Neural progenitor cell (in vitro differentiated cells): ENCODE measurements at regions not wholly inside any gene's neighbourhood (a gene's known extent, or its start where the extent isn't known, plus 50 kb on each side); places are given as distances from the start of the nearest gene placed in this dataset.

ENCODE experiments used
- DNase-seq: peaks from one replicate; pipeline ENCODE4 v3.0.0-alpha.2; 2016; ENCODE audit warnings: low spot score
- H2AFZ ChIP-seq: fragments of 200-600 bp; sonication (generic); replicated peaks from 2 replicates; pipeline ENCODE4 v1.6.1; 2016; ENCODE audit warnings: antibody characterized with exemption
- H3F3A ChIP-seq: fragments of 200-600 bp; sonication (generic); 2 replicates; pipeline ENCODE4 v1.6.1; 2016; ENCODE audit warnings: antibody characterized with exemption, low read depth
- H3K27ac ChIP-seq: fragments of 200-600 bp; sonication (generic); 2 replicates; pipeline ENCODE4 v1.5.1; 2016; ENCODE audit warnings: mild to moderate bottlenecking
- H3K27me3 ChIP-seq: fragments of 200-600 bp; sonication (generic); 2 replicates; pipeline ENCODE4 v1.6.1; 2016; ENCODE audit warnings: mild to moderate bottlenecking, moderate library complexity
- H3K36me3 ChIP-seq: fragments of 200-600 bp; sonication (generic); 2 replicates; pipeline ENCODE4 v1.5.1; 2016
- H3K4me1 ChIP-seq: fragments of 200-600 bp; sonication (generic); 2 replicates; pipeline ENCODE4 v1.6.1; 2016; ENCODE audit warnings: mixed run types
- H3K4me2 ChIP-seq: fragments of 200-600 bp; sonication (generic); 2 replicates; pipeline ENCODE4 v1.6.1; 2016
- H3K4me3 ChIP-seq: fragments of 200-600 bp; sonication (generic); 2 replicates; pipeline ENCODE4 v1.5.1; 2016
- H3K79me2 ChIP-seq: fragments of 200-600 bp; sonication (generic); 2 replicates; pipeline ENCODE4 v1.6.1; 2016; ENCODE audit warnings: low read depth
- H3K9ac ChIP-seq: fragments of 200-600 bp; sonication (generic); 2 replicates; pipeline ENCODE4 v1.6.1; 2016
- H3K9me3 ChIP-seq: fragments of 200-600 bp; sonication (generic); 2 replicates; pipeline ENCODE4 v1.5.1; 2016; ENCODE audit warnings: low read depth
- H4K20me1 ChIP-seq: fragments of 200-600 bp; sonication (generic); 2 replicates; pipeline ENCODE4 v1.6.1; 2016; ENCODE audit warnings: low read depth
- H3K27ac Mint-ChIP-seq: 3 replicates; pipeline ENCODE4 v1.8.0; 2021; ENCODE audit warnings: mixed read lengths
- H3K27me3 Mint-ChIP-seq: 2 replicates; pipeline ENCODE4 v1.8.0; 2022; ENCODE audit warnings: low read depth, mild to moderate bottlenecking, inconsistent platforms, moderate library complexity, mixed read lengths; ENCODE audit not compliant: insufficient read depth
- H3K36me3 Mint-ChIP-seq: 3 replicates; pipeline ENCODE4 v1.8.0; 2021; ENCODE audit warnings: mixed read lengths
- H3K4me1 Mint-ChIP-seq: 3 replicates; pipeline ENCODE4 v1.8.0; 2021; ENCODE audit warnings: mixed read lengths
- H3K4me3 Mint-ChIP-seq: 3 replicates; pipeline ENCODE4 v1.8.0; 2021; ENCODE audit warnings: mild to moderate bottlenecking, moderate library complexity, mixed read lengths
- H3K9me3 Mint-ChIP-seq: 3 replicates; pipeline ENCODE4 v1.8.0; 2020; ENCODE audit warnings: mixed read lengths
- EZH2 ChIP-seq: fragments of 200-600 bp; sonication (generic); IDR thresholded peaks from 2 replicates; pipeline ENCODE4 v1.6.1; 2017; ENCODE audit warnings: antibody characterized with exemption, mild to moderate bottlenecking, moderate library complexity
- EZH2phosphoT487 ChIP-seq: fragments of 200-600 bp; sonication (generic); IDR thresholded peaks from 2 replicates; pipeline ENCODE4 v1.6.1; 2017; ENCODE audit warnings: antibody characterized with exemption
- TF ChIP-seq, protein P1 (sequence below): fragments of 200-600 bp; sonication (generic); IDR thresholded peaks from 2 replicates; pipeline ENCODE4 v1.5.1; 2017; ENCODE audit warnings: antibody characterized with exemption, mild to moderate bottlenecking

DNA sequence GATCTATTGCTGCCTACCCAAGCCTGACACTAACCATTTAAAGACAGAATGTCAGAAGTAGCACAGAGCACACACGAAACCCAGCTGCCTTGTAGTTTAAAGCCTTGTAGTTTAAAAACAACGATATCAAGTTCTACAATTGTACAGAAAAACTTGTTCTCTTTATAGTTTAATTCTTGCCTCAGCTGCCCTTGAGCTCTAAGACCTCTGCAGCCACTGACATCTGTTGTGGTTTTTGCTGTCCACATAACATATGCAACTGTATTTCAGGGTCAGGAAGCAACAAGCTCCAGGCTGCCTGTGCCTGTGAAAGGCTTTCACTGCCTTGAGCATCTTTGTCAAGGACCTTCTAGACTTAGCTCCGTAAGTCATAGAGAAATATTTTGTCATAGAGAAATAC is 227.2 kb downstream of the SPCS3 start:
- H3K4me3 ChIP-seq = no peak overlapping the region
- peaks cover 6% of the 10 kb centered on the region for H3K4me1 Mint-ChIP-seq
- no peak overlapping the region for H2AFZ ChIP-seq
- no peaks in the 10 kb centered on the region for H4K20me1 ChIP-seq
- no peak for DNase-seq
- peaks cover 3% of the 10 kb centered on the region for H3K27me3 Mint-ChIP-seq
- H3F3A ChIP-seq = no peaks in the 10 kb centered on the region
- no peaks in the 10 kb centered on the region for H3K36me3 Mint-ChIP-seq
- H3K79me2 ChIP-seq = no peaks in the 10 kb centered on the region
- no peak overlapping the region for H3K4me3 Mint-ChIP-seq
- H3K9me3 ChIP-seq = no peaks in the 10 kb centered on the region
- H3K9me3 Mint-ChIP-seq = no peaks in the 10 kb centered on the region
- no peak overlapping the region for H3K27ac Mint-ChIP-seq
- H3K9ac ChIP-seq = no peak overlapping the region
- TF ChIP-seq, protein P1, sequence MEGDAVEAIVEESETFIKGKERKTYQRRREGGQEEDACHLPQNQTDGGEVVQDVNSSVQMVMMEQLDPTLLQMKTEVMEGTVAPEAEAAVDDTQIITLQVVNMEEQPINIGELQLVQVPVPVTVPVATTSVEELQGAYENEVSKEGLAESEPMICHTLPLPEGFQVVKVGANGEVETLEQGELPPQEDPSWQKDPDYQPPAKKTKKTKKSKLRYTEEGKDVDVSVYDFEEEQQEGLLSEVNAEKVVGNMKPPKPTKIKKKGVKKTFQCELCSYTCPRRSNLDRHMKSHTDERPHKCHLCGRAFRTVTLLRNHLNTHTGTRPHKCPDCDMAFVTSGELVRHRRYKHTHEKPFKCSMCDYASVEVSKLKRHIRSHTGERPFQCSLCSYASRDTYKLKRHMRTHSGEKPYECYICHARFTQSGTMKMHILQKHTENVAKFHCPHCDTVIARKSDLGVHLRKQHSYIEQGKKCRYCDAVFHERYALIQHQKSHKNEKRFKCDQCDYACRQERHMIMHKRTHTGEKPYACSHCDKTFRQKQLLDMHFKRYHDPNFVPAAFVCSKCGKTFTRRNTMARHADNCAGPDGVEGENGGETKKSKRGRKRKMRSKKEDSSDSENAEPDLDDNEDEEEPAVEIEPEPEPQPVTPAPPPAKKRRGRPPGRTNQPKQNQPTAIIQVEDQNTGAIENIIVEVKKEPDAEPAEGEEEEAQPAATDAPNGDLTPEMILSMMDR = no peak
- TF ChIP-seq EZH2 = no peak
- TF ChIP-seq EZH2phosphoT487 = no peak
- no peaks in the 10 kb centered on the region for H3K36me3 ChIP-seq
- no peaks in the 10 kb centered on the region for H3K4me1 ChIP-seq
- no peak overlapping the region for H3K4me2 ChIP-seq
- no peak overlapping the region for H3K27ac ChIP-seq
- no peaks in the 10 kb centered on the region for H3K27me3 ChIP-seq

DNA sequence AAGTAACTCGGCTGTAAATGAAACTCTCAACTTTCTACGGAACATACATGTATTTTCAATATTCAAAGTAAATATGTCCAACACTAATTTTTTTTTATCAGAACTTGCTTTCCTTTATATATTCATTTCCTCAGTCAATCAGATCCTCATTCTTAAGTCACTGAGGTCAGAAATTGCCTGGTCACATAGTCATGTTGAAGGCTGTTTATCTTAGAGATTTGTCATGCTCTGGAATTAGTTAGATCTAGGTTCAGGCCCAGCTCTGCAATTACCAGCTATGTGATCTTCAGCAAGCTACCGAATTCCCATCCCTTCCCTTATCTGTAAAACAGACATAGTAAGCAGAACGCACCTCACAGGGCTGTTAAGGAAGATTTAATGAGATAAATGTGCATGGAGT is 228.8 kb downstream of the SPCS3 start:
- no peaks in the 10 kb centered on the region for H3F3A ChIP-seq
- H3K36me3 Mint-ChIP-seq = no peaks in the 10 kb centered on the region
- no peaks in the 10 kb centered on the region for H3K9me3 ChIP-seq
- H3K4me1 Mint-ChIP-seq = peaks cover 6% of the 10 kb centered on the region
- no peak overlapping the region for H2AFZ ChIP-seq
- H4K20me1 ChIP-seq = no peaks in the 10 kb centered on the region
- H3K36me3 ChIP-seq = no peaks in the 10 kb centered on the region
- H3K79me2 ChIP-seq = no peaks in the 10 kb centered on the region
- H3K4me3 ChIP-seq = no peak overlapping the region
- no peaks in the 10 kb centered on the region for H3K4me1 ChIP-seq
- H3K27me3 Mint-ChIP-seq = peaks cover 3% of the 10 kb centered on the region
- H3K27me3 ChIP-seq = no peaks in the 10 kb centered on the region
- H3K27ac Mint-ChIP-seq = no peak overlapping the region
- DNase-seq = no peak
- no peak overlapping the region for H3K4me3 Mint-ChIP-seq
- TF ChIP-seq EZH2 = no peak
- TF ChIP-seq, protein P1 = no peak
- TF ChIP-seq EZH2phosphoT487 = no peak
- peaks cover 5% of the 10 kb centered on the region for H3K9me3 Mint-ChIP-seq
- no peak overlapping the region for H3K9ac ChIP-seq
- H3K4me2 ChIP-seq = no peak overlapping the region
- H3K27ac ChIP-seq = no peak overlapping the region

DNA sequence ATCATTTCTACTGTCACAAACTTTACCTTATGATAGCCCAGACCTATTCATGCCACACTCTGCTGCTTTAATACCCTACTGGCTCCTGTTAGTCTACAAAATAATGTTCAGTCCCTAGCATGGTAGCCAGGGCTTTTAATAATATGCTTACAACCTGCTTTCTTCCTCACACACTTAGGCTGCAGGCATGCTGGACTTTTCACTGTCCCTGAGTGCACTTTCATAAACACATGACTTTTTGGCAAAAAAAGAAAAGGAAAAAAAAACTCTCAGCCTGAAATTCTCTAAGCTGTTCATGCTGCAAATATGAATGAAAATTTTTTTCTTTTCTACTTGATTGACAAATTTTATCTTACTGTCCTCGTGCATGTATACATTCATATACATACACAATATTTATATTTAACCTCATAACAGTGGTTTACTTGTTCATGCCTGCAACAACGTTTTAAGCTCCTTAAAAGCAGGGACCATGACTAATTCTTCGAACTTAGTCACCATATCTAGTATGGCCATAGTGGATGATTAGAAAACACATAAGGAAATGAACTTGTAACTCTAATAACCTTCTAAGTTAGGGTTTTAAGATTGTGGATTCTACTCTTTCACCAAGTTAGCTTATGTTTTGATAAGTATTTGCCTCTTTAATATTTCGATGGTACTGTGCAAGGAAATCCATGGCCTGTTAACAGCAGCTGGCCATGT is 229.5 kb downstream of the SPCS3 start:
- no peaks in the 10 kb centered on the region for H3K36me3 Mint-ChIP-seq
- no peak overlapping the region for H3K4me3 ChIP-seq
- H3K79me2 ChIP-seq = no peaks in the 10 kb centered on the region
- no peak overlapping the region for H3K4me3 Mint-ChIP-seq
- H3K36me3 ChIP-seq = no peaks in the 10 kb centered on the region
- H2AFZ ChIP-seq = no peak overlapping the region
- TF ChIP-seq EZH2phosphoT487 (no peak), EZH2 (no peak)
- TF ChIP-seq, protein P1 = no peak
- no peak overlapping the region for H3K4me2 ChIP-seq
- no peaks in the 10 kb centered on the region for H3K9me3 ChIP-seq
- H3K4me1 Mint-ChIP-seq = peaks cover 6% of the 10 kb centered on the region
- H3K4me1 ChIP-seq = no peaks in the 10 kb centered on the region
- no peaks in the 10 kb centered on the region for H3F3A ChIP-seq
- H3K9me3 Mint-ChIP-seq = peaks cover 8% of the 10 kb centered on the region
- peaks cover 3% of the 10 kb centered on the region for H3K27me3 Mint-ChIP-seq
- H3K27ac ChIP-seq = no peak overlapping the region
- no peaks in the 10 kb centered on the region for H3K27me3 ChIP-seq
- H4K20me1 ChIP-seq = no peaks in the 10 kb centered on the region
- no peak for DNase-seq
- no peak overlapping the region for H3K9ac ChIP-seq
- H3K27ac Mint-ChIP-seq = no peak overlapping the region
